Astrocyte of the spinal cord (primary cell): ENCODE measurements at regions not wholly inside any gene's neighbourhood (a gene's known extent, or its start where the extent isn't known, plus 50 kb on each side); places are given as distances from the start of the nearest gene placed in this dataset.

Source experiments
- DNase-seq: peaks from one replicate; pipeline ENCODE4 v3.0.0; 2011; ENCODE audit warnings: low read depth, low spot score
- H3K4me3 ChIP-seq: 2 replicates; pipeline ENCODE4 v1.5.1; 2011; ENCODE audit warnings: low read depth, mild to moderate bottlenecking, low read length, moderate library complexity
- CTCF ChIP-seq: IDR thresholded peaks from 2 replicates; pipeline ENCODE4 v1.5.1; 2012; ENCODE audit warnings: low read depth, mild to moderate bottlenecking, low read length, inconsistent platforms
- in situ Hi-C: cut with HindIII; loops from 2 replicates; pipeline ENCODE4 v1.10.0; 2017; ENCODE audit warnings: low sequenced_read_pairs

DNA sequence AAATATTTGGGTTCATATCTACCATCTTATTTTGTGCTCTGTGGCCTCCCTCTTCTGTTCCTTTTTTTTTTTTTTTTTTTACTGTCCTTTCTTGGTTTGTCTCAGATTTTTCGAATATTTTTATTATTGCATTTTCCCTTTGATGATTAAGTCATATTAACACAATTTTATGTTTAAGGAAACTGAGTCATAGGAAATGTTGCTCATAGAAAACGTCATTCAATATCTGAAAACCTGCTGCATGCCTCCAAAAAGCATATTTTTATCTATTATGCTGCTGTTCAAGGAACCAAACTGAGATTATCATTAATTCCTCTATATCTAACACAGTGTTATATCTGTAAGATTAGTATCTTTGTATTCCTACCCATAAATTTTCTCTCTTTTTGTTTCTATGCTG, 614.3 kb upstream of the SLC8A1 start:
- no peak overlapping the region for H3K4me3 ChIP-seq
- DNase-seq: no peak
- in situ Hi-C loops: no loop called here
- TF ChIP-seq CTCF: no peak

- no peak for TF ChIP-seq CTCF
These were observed 616.9 kb upstream of the SLC8A1 start for GRCh38 chr2:41068740-41069139.

GRCh38 chr2:41078341-41078740, 626.5 kb upstream of the SLC8A1 start:
- no peak overlapping the region for H3K4me3 ChIP-seq
- in situ Hi-C loops: no loop called here
- no peak for TF ChIP-seq CTCF
- no peak for DNase-seq

More at GRCh38 chr2:41068740-41069139, 616.9 kb upstream of the SLC8A1 start:
- in situ Hi-C loops: no loop called here
- no peak for DNase-seq
- no peak overlapping the region for H3K4me3 ChIP-seq

DNA sequence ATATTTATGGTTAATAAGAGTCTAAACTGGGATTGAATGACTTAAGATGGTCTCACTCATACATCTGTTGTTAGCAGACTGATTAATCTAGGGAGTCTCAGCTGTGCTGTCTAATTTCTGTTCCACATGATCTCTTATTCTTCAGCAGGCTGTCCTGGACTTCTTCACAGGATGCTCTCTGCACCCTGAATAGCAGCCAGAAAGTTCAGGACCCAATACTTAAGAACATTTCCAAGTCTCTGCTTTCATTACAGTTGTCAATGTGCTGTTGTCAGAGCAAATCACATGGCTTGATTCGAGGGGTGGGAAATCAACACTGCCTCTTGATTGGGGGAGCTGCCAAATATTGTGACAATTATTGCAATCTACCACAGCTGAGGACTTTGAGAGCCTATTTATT, 627.1 kb upstream of the SLC8A1 start:
- H3K4me3 ChIP-seq: no peak overlapping the region
- TF ChIP-seq CTCF: no peak
- in situ Hi-C loops: no loop called here
- DNase-seq: no peak

GRCh38 chr2:41084321-41084720, 632.4 kb upstream of the SLC8A1 start:
- no peak overlapping the region for H3K4me3 ChIP-seq
- in situ Hi-C loops: no loop called here
- TF ChIP-seq CTCF: no peak
- no peak for DNase-seq

GRCh38 chr2:41087946-41088345, 636.1 kb upstream of the SLC8A1 start:
- TF ChIP-seq CTCF: no peak
- no peak overlapping the region for H3K4me3 ChIP-seq
- in situ Hi-C loops: no loop called here
- DNase-seq: no peak

GRCh38 chr2:41101281-41101680, 649.4 kb upstream of the SLC8A1 start:
- H3K4me3 ChIP-seq: no peak overlapping the region
- in situ Hi-C loops: no loop called here
- no peak for DNase-seq
- TF ChIP-seq CTCF: no peak
